ENCODE measurements at regions not wholly inside any gene's neighbourhood (a gene's known extent, or its start where the extent isn't known, plus 50 kb on each side); places are given as distances from the start of the nearest gene placed in this dataset.
A peak's percentile ranks its signal among the peaks of the same experiment; 100 is the strongest.

- Histone ChIP-seq H3K9me3 (ENCODE audit: insufficient read depth, low read length) (no peaks in the 10 kb centered on the region), H3K4me2 (ENCODE audit: low read depth, low read length, poor library complexity, severe bottlenecking) (no peak overlapping the region), H3K9me2 (replicated peaks; ENCODE audit: insufficient read depth, low read length) (no peaks in the 10 kb centered on the region), H3F3A (ENCODE audit: insufficient read depth) (no peaks in the 10 kb centered on the region), H3K36me3 (ENCODE audit: low read length) (no peaks in the 10 kb centered on the region), H4K20me1 (ENCODE audit: low read depth, low read length) (no peaks in the 10 kb centered on the region), H3K9ac (ENCODE audit: low read length) (no peak overlapping the region), H3K79me2 (ENCODE audit: insufficient read depth, low read length) (no peaks in the 10 kb centered on the region), H2AFZ (ENCODE audit: low read depth, low read length, severe bottlenecking) (no peak overlapping the region), H3K27ac (ENCODE audit: low read depth, low read length) (no peak overlapping the region), H3K4me3 (ENCODE audit: insufficient read depth, low read length, poor library complexity, severe bottlenecking) (no peak overlapping the region), H3K27me3 (ENCODE audit: low read length) (no peaks in the 10 kb centered on the region)
- TF ChIP-seq CTCF (IDR thresholded peaks at IDR 0.05; ENCODE audit: insufficient read depth, low read length, poor library complexity, severe bottlenecking): peak; percentile 41
- TF ChIP-seq EZH2phosphoT487 (conservative IDR thresholded peaks at IDR 0.05; ENCODE audit: low read length): no peak
These were observed 68.5 kb downstream of the TMCO5A start for GRCh38 chr15:38002883-38003477.

GRCh38 chr15:38004218-38004861, 69.9 kb downstream of the TMCO5A start:
- no peaks in the 10 kb centered on the region for H4K20me1 ChIP-seq (ENCODE audit: low read depth, low read length)
- H3K27ac ChIP-seq (ENCODE audit: low read depth, low read length): no peak overlapping the region
- no peaks in the 10 kb centered on the region for H3K79me2 ChIP-seq (ENCODE audit: insufficient read depth, low read length)
- no peaks in the 10 kb centered on the region for H3K9me3 ChIP-seq (ENCODE audit: insufficient read depth, low read length)
- TF ChIP-seq EZH2phosphoT487 (conservative IDR thresholded peaks at IDR 0.05; ENCODE audit: low read length): no peak
- no peak for TF ChIP-seq CTCF (IDR thresholded peaks at IDR 0.05; ENCODE audit: insufficient read depth, low read length, poor library complexity, severe bottlenecking)
- no peaks in the 10 kb centered on the region for H3K9me2 ChIP-seq (replicated peaks; ENCODE audit: insufficient read depth, low read length)
- H3K9ac ChIP-seq (ENCODE audit: low read length): no peak overlapping the region
- H3K4me3 ChIP-seq (ENCODE audit: insufficient read depth, low read length, poor library complexity, severe bottlenecking): no peak overlapping the region
- H2AFZ ChIP-seq (ENCODE audit: low read depth, low read length, severe bottlenecking): no peak overlapping the region
- H3F3A ChIP-seq (ENCODE audit: insufficient read depth): no peaks in the 10 kb centered on the region
- no peaks in the 10 kb centered on the region for H3K27me3 ChIP-seq (ENCODE audit: low read length)
- no peaks in the 10 kb centered on the region for H3K36me3 ChIP-seq (ENCODE audit: low read length)
- H3K4me2 ChIP-seq (ENCODE audit: low read depth, low read length, poor library complexity, severe bottlenecking): no peak overlapping the region

- Histone ChIP-seq H3K9me3 (ENCODE audit: insufficient read depth, low read length) (no peaks in the 10 kb centered on the region), H4K20me1 (ENCODE audit: low read depth, low read length) (no peaks in the 10 kb centered on the region), H3F3A (ENCODE audit: insufficient read depth) (no peaks in the 10 kb centered on the region), H3K79me2 (ENCODE audit: insufficient read depth, low read length) (no peaks in the 10 kb centered on the region), H3K9me2 (replicated peaks; ENCODE audit: insufficient read depth, low read length) (no peaks in the 10 kb centered on the region), H3K4me3 (ENCODE audit: insufficient read depth, low read length, poor library complexity, severe bottlenecking) (no peak overlapping the region), H3K9ac (ENCODE audit: low read length) (no peak overlapping the region), H3K27ac (ENCODE audit: low read depth, low read length) (no peak overlapping the region), H3K36me3 (ENCODE audit: low read length) (no peaks in the 10 kb centered on the region), H2AFZ (ENCODE audit: low read depth, low read length, severe bottlenecking) (no peak overlapping the region), H3K4me2 (ENCODE audit: low read depth, low read length, poor library complexity, severe bottlenecking) (no peak overlapping the region), H3K27me3 (ENCODE audit: low read length) (no peaks in the 10 kb centered on the region)
- TF ChIP-seq EZH2phosphoT487 (conservative IDR thresholded peaks at IDR 0.05; ENCODE audit: low read length) (no peak), CTCF (IDR thresholded peaks at IDR 0.05; ENCODE audit: insufficient read depth, low read length, poor library complexity, severe bottlenecking) (no peak)
These were observed 71.7 kb downstream of the TMCO5A start for GRCh38 chr15:38005953-38006808.
